CD14-positive monocyte (primary cell): ENCODE measurements at regions not wholly inside any gene's neighbourhood (a gene's known extent, or its start where the extent isn't known, plus 50 kb on each side); places are given as distances from the start of the nearest gene placed in this dataset.

ENCODE experiments used
- DNase-seq, 3 donors: peaks; one replicate each; pipeline ENCODE4 v3.0.0-alpha.2; 2011 to 2022
- H2AFZ ChIP-seq: 2 replicates; pipeline ENCODE4 v1.6.0; 2012; ENCODE audit warnings: mild to moderate bottlenecking, low read depth, low read length, inconsistent platforms; ENCODE audit not compliant: insufficient read depth, poor library complexity, severe bottlenecking
- H3K27ac ChIP-seq, 2 donors: 1 replicate in 1 of 2; 2 replicates in 1 of 2; pipeline ENCODE4 v1.5.1; 2012 to 2013; ENCODE audit warnings: low read length in 2 of 2, control low read depth in 1 of 2, inconsistent platforms in 1 of 2, low read depth in 1 of 2, mild to moderate bottlenecking in 1 of 2
- H3K27me3 ChIP-seq, 2 donors: one replicate each; pipeline versions ENCODE4 v1.6.0 to v1.6.1; 2011 to 2013; ENCODE audit warnings: low read length in 2 of 2; ENCODE audit not compliant: control insufficient read depth in 2 of 2, insufficient read depth in 2 of 2
- H3K36me3 ChIP-seq, 2 donors: replicated peaks in 1 of 2; 1 replicate in 1 of 2; 2 replicates in 1 of 2; pipeline versions ENCODE4 v1.5.1 to v1.6.1; 2012 to 2013; ENCODE audit warnings: low read length in 2 of 2, control low read depth in 1 of 2, inconsistent platforms in 1 of 2, mild to moderate bottlenecking in 1 of 2; ENCODE audit not compliant: insufficient read depth in 2 of 2, control insufficient read depth in 1 of 2
- H3K4me1 ChIP-seq, 2 donors: 1 replicate in 1 of 2; 2 replicates in 1 of 2; pipeline versions ENCODE4 v1.5.1 to v1.6.1; 2012 to 2013; ENCODE audit warnings: low read length in 2 of 2, control low read depth in 1 of 2, inconsistent platforms in 1 of 2, mild to moderate bottlenecking in 1 of 2, moderate library complexity in 1 of 2; ENCODE audit not compliant: insufficient read depth in 2 of 2, control insufficient read depth in 1 of 2
- H3K4me2 ChIP-seq: replicated peaks from 2 replicates; pipeline ENCODE3; 2012; ENCODE audit warnings: low read length, moderate library complexity, mild to moderate bottlenecking; ENCODE audit not compliant: poor library complexity, severe bottlenecking; ENCODE audit errors: extremely low read depth
- H3K4me3 ChIP-seq, 3 experiments: fragments of 200-600 bp in 1 of 3; sonication (generic) in 1 of 3; replicated peaks in 1 of 3; 1 replicate in 2 of 3; 2 replicates in 1 of 3; pipeline ENCODE4 v1.5.1; 2011 to 2013; ENCODE audit warnings: low read length in 3 of 3, mild to moderate bottlenecking in 3 of 3, control low read depth in 2 of 3, low read depth in 2 of 3, inconsistent platforms in 1 of 3, moderate library complexity in 1 of 3
- H3K79me2 ChIP-seq: 2 replicates; pipeline ENCODE4 v1.6.0; 2012; ENCODE audit warnings: mild to moderate bottlenecking, control low read depth, inconsistent platforms, low read length, moderate library complexity; ENCODE audit not compliant: insufficient read depth
- H3K9ac ChIP-seq: 2 replicates; pipeline ENCODE4 v1.6.0; 2017; ENCODE audit warnings: low read length, mild to moderate bottlenecking; ENCODE audit not compliant: insufficient read depth, poor library complexity, severe bottlenecking
- H3K9me3 ChIP-seq, 2 donors: replicated peaks in 1 of 2; 1 replicate in 1 of 2; 2 replicates in 1 of 2; pipeline versions ENCODE4 v1.5.1 to v1.6.1; 2012 to 2013; ENCODE audit warnings: low read length in 2 of 2, control low read depth in 1 of 2; ENCODE audit not compliant: control insufficient read depth in 1 of 2, insufficient read depth in 1 of 2
- H4K20me1 ChIP-seq: 2 replicates; pipeline ENCODE4 v1.6.0; 2012; ENCODE audit warnings: mild to moderate bottlenecking, low read length, control low read depth, moderate library complexity; ENCODE audit not compliant: insufficient read depth
- H3K27ac Mint-ChIP-seq, 7 donors: one replicate each; pipeline ENCODE4 v1.8.0; 2020; ENCODE audit warnings: mild to moderate bottlenecking in 7 of 7, mixed read lengths in 7 of 7, moderate library complexity in 6 of 7, inconsistent platforms in 2 of 7
- H3K27me3 Mint-ChIP-seq, 3 donors: one replicate each; pipeline ENCODE4 v1.8.0; 2021 to 2022; ENCODE audit warnings: low read depth in 3 of 3, mild to moderate bottlenecking in 3 of 3, mixed read lengths in 3 of 3, moderate library complexity in 3 of 3, inconsistent platforms in 1 of 3
- H3K36me3 Mint-ChIP-seq, 2 donors: one replicate each; pipeline ENCODE4 v1.8.0; 2020; ENCODE audit warnings: mixed read lengths in 2 of 2, inconsistent platforms in 1 of 2, mild to moderate bottlenecking in 1 of 2
- H3K4me1 Mint-ChIP-seq: one replicate; pipeline ENCODE4 v1.8.0; 2020; ENCODE audit warnings: mild to moderate bottlenecking, mixed read lengths
- H3K4me3 Mint-ChIP-seq, 2 donors: one replicate each; pipeline ENCODE4 v1.8.0; 2020; ENCODE audit warnings: mild to moderate bottlenecking in 2 of 2, mixed read lengths in 2 of 2, moderate library complexity in 1 of 2
- H3K9me3 Mint-ChIP-seq, 7 donors: one replicate each; pipeline ENCODE4 v1.8.0; 2020 to 2022; ENCODE audit warnings: mixed read lengths in 7 of 7, mild to moderate bottlenecking in 6 of 7, moderate library complexity in 6 of 7, inconsistent platforms in 2 of 7
- WGBS: methylation state at CpG from one replicate; pipeline ENCODE4 v1.1.5; 2013; ENCODE audit warnings: missing lambda C conversion rate; ENCODE audit not compliant: insufficient coverage; 5-methylcytosine and 5-hydroxymethylcytosine counted together
- intact Hi-C, 2 donors: fragments of 100-400 bp; cut with micrococcal nuclease; formaldehyde crosslinking; loops; one replicate each; pipeline versions ENCODE4 v1.15.0 to v1.15.1; 2023
- TF ChIP-seq, protein P1 (sequence below): fragments of 200-600 bp; IDR thresholded peaks from one replicate; pipeline ENCODE4 v1.8.0; 2022; ENCODE audit warnings: antibody characterized with exemption, mild to moderate bottlenecking

DNA sequence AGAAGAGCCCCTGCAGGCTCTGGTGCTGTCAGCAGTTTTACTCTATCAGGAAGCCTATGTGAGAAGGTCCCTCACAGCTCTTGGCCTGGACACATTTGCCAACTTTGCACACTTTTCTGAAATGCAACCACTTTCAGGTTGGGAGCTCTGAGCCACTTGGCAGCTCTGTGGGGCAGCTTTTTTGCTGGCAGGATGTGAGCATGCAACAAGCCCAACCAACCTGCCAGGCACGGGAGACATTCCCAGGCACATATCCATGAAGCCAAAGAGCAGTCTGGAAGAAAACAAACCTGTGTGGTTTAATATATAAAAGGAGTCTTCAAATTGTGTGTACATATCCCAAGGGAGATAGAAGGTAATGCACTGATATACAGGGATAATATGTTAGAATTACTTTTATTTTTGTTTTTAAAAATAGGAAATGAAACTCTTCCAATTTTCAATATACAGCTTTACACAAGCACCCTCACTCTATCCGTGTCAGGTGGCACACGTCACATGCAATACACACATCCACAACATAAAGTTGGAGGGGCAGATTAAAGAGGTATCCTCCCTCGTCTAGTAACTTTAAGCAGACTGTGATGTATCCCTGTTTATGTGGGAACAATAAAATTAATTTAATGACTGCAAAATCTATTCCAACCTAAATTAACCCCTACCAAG lies 57.4 kb upstream of the COX10 start:
- intact Hi-C loops, result no loop called here
- no peaks in the 10 kb centered on the region for H3K4me1 ChIP-seq
- no peaks in the 10 kb centered on the region for H3K27me3 ChIP-seq
- H3K36me3 Mint-ChIP-seq, result no peaks in the 10 kb centered on the region
- WGBS, result no CpG with 5 or more reads among the region's 4 CpGs
- TF ChIP-seq, protein P1, sequence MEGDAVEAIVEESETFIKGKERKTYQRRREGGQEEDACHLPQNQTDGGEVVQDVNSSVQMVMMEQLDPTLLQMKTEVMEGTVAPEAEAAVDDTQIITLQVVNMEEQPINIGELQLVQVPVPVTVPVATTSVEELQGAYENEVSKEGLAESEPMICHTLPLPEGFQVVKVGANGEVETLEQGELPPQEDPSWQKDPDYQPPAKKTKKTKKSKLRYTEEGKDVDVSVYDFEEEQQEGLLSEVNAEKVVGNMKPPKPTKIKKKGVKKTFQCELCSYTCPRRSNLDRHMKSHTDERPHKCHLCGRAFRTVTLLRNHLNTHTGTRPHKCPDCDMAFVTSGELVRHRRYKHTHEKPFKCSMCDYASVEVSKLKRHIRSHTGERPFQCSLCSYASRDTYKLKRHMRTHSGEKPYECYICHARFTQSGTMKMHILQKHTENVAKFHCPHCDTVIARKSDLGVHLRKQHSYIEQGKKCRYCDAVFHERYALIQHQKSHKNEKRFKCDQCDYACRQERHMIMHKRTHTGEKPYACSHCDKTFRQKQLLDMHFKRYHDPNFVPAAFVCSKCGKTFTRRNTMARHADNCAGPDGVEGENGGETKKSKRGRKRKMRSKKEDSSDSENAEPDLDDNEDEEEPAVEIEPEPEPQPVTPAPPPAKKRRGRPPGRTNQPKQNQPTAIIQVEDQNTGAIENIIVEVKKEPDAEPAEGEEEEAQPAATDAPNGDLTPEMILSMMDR, result no peak
- peaks cover 4% of the 10 kb centered on the region for H3K4me1 Mint-ChIP-seq
- H3K4me2 ChIP-seq, result no peak overlapping the region
- H3K36me3 ChIP-seq, result no peaks in the 10 kb centered on the region
- H3K9me3 ChIP-seq, result no peaks in the 10 kb centered on the region
- H4K20me1 ChIP-seq, result no peaks in the 10 kb centered on the region
- peaks cover 0 to 3% (median 0%) of the 10 kb centered on the region in 7 donors for H3K9me3 Mint-ChIP-seq
- H3K79me2 ChIP-seq, result no peaks in the 10 kb centered on the region
- no peak overlapping the region for H3K9ac ChIP-seq
- H3K27me3 Mint-ChIP-seq, result peaks cover 0 to 17% (median 2%) of the 10 kb centered on the region in 3 donors
- no peak overlapping the region for H3K4me3 ChIP-seq
- H2AFZ ChIP-seq, result no peak overlapping the region
- no peak for DNase-seq
- no peak overlapping the region for H3K4me3 Mint-ChIP-seq
- H3K27ac ChIP-seq, result no peak overlapping the region
- no peak overlapping the region for H3K27ac Mint-ChIP-seq

DNA sequence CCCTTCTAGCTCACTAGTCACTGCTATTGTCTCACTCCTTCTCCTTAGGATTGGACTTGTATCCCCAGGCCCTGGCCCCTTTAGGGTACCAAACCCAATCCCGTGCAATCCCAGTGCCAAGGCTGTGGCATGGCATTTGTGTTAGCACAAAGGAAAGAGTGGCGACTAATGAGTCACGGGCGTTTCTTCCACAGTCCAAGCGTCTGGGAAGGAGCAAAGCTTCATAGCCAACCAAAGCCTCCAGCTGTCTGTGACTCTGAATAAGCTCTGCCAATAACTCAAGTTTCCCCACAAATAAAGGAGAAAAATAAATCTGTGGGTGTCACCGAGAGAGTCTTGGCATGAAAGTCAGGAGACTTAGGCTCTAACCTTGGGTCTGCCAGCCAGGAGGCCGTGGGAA lies 54.6 kb upstream of the COX10 start:
- Histone ChIP-seq H3K4me3 (no peak overlapping the region), H3K4me2 (no peak overlapping the region), H3K4me1 (no peaks in the 10 kb centered on the region), H3K9me3 (no peaks in the 10 kb centered on the region), H3K27me3 (no peaks in the 10 kb centered on the region), H2AFZ (no peak overlapping the region), H3K27ac (no peak overlapping the region), H3K9ac (no peak overlapping the region), H4K20me1 (no peaks in the 10 kb centered on the region), H3K36me3 (no peaks in the 10 kb centered on the region), H3K79me2 (no peaks in the 10 kb centered on the region)
- H3K4me1 Mint-ChIP-seq, result peaks cover 4% of the 10 kb centered on the region
- WGBS, result 60% methylated on average over 3 of the region's 7 CpGs
- peaks cover 0 to 2% (median 0%) of the 10 kb centered on the region in 7 donors for H3K9me3 Mint-ChIP-seq
- H3K27ac Mint-ChIP-seq, result no peak overlapping the region
- H3K27me3 Mint-ChIP-seq, result peaks cover 0 to 14% (median 2%) of the 10 kb centered on the region in 3 donors
- TF ChIP-seq, protein P1, result no peak
- DNase-seq, result no peak
- no peak overlapping the region for H3K4me3 Mint-ChIP-seq
- intact Hi-C loops, result no loop called here
- no peaks in the 10 kb centered on the region for H3K36me3 Mint-ChIP-seq
